ENCODE measurements at regions not wholly inside any gene's neighbourhood (a gene's known extent, or its start where the extent isn't known, plus 50 kb on each side); places are given as distances from the start of the nearest gene placed in this dataset.

DNA sequence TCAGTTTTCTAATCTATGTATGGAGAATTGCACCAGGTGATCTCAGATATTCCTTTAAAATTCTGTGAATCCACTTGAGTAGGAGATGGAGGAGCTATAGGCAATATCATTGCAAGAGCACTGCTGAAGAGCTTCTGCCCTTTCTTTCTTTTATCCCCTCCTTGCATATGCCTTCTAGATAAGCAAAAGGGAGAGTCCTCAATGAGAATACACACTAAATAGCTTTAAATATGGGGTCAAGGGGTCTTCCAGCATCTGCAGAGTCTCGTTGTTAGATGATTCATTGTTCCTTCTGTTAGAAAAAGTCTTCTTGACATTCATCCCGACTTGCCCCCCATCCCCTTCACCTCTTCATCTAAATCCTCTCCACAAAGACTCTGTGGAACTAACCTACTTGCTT lies 156.1 kb downstream of the PIK3R1 start:
- ATAC-seq (ENCODE audit: low FRiP score): no peak
- TF ChIP-seq, protein P1, sequence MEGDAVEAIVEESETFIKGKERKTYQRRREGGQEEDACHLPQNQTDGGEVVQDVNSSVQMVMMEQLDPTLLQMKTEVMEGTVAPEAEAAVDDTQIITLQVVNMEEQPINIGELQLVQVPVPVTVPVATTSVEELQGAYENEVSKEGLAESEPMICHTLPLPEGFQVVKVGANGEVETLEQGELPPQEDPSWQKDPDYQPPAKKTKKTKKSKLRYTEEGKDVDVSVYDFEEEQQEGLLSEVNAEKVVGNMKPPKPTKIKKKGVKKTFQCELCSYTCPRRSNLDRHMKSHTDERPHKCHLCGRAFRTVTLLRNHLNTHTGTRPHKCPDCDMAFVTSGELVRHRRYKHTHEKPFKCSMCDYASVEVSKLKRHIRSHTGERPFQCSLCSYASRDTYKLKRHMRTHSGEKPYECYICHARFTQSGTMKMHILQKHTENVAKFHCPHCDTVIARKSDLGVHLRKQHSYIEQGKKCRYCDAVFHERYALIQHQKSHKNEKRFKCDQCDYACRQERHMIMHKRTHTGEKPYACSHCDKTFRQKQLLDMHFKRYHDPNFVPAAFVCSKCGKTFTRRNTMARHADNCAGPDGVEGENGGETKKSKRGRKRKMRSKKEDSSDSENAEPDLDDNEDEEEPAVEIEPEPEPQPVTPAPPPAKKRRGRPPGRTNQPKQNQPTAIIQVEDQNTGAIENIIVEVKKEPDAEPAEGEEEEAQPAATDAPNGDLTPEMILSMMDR (IDR thresholded peaks at IDR 0.05): no peak
- DNase-seq (ENCODE audit: low spot score): no peak

DNA sequence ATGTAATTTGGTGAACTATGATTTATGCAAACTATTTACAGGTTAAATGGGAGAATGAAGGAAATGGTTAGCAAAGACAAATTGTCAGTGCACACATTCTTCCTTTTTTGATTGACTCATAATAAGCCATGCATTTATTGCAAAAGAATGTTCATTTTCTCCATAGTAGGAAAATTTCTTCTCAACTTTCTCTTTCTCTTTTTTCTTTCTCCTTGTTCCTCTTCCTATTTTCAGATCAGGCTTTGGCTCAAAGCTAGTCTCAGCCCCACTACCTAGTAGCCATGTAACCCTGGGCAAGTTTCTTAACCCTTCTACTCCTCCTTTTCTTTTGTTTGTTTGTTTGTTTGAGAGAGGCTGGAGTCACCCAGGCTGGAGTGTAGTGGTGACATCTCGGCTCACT lies 156.6 kb downstream of the PIK3R1 start:
- no peak for DNase-seq (ENCODE audit: low spot score)
- ATAC-seq (ENCODE audit: low FRiP score): no peak
- TF ChIP-seq, protein P1 (IDR thresholded peaks at IDR 0.05): no peak

DNA sequence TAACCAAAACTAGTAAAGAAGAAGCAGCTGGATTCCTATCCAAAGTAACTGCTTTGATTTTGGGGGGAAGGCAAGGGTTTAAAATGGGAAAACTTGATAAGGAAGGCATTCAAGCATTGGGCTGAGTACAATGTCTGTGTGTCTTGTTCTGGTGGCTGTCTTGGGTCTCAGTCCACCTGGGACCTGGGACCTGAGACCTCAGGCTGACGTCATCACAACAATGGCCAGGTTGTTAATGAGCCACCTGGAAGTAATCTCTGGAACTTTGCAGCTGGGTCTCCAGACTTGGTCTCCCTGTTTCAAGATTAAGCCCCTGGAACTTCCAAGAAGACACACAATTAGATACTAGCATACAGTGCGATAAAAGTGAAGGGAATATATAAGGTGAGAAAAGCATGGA lies 157.5 kb downstream of the PIK3R1 start:
- TF ChIP-seq, protein P1 (IDR thresholded peaks at IDR 0.05): no peak
- ATAC-seq (ENCODE audit: low FRiP score): no peak
- no peak for DNase-seq (ENCODE audit: low spot score)

DNA sequence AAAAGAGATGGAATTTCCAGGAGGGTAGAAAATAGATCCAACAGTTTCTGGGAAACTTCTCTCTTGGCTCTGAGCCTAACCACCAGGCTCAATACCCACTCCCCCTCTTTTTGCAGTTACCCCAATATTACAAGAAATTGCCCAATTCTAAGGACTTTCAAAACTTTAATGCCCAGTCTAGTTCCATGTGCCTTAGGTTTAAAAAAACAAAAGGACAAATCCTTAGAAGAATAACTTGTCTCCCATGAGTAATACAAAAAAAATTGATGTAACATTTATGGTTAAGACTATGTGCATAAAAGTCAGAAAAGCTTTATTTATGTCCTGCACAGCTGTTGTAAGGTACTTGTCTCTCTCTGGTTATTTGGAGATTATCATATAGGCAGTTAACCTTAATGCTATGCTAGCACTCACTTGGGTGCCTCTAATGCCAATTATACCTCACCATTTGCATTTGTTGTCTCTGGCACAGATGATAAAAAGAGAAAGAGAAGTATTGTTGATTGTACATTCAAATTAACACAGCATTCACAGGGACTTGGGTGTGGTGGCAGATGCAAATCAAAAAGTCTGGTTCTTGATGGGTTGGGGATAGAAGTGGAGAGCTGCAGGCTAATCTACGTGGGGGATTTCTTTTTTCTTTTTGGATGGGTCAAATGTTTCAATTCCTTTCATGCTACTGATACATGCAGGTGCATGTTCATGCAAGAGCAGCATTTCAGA lies 159.4 kb downstream of the PIK3R1 start:
- DNase-seq (ENCODE audit: low spot score) (no peak), ATAC-seq (ENCODE audit: low FRiP score) (peak; percentile 52)
- TF ChIP-seq, protein P1 (IDR thresholded peaks at IDR 0.05): no peak

DNA sequence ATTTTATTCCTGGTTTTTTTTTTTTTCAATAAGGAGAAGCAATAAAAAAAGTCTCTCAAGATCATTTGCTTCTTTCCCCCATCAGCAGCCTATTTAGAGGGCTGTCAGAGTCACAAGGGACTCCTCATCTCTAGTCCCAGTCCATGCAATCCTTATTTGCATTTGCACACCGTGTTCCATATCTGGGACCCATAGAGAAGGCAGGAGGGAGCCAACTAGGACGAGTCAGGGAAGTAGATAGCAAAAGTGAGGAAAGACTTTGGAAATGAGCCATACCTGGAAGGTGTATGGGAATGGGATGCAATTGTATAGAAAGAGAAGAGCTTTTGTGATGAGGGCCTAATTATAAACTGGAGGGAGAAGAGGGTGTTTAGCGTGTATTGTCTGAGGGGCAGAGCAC lies 160.0 kb downstream of the PIK3R1 start:
- TF ChIP-seq, protein P1 (IDR thresholded peaks at IDR 0.05): no peak
- DNase-seq (ENCODE audit: low spot score) (no peak), ATAC-seq (ENCODE audit: low FRiP score) (no peak)

DNA sequence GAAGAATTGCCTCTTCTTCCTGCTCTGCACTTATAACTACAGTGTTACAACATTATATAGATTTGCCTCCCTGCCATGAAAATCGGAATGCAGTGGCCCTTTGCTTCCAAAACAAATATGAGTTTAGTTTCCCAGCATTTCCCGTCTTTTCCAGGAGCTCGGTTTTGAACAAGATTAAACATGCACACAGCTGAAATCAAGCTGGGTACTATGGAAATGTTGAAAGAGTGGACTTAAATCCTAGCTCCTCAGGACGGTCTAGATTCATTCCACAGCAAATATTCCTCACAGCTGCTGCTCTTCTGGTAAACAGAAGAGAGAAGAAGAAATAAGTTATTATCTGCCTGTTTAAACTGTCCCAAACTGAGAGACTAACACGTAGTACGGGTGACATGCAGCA lies 161.4 kb downstream of the PIK3R1 start:
- TF ChIP-seq, protein P1 (IDR thresholded peaks at IDR 0.05): no peak
- ATAC-seq (ENCODE audit: low FRiP score) (no peak), DNase-seq (ENCODE audit: low spot score) (no peak)

DNA sequence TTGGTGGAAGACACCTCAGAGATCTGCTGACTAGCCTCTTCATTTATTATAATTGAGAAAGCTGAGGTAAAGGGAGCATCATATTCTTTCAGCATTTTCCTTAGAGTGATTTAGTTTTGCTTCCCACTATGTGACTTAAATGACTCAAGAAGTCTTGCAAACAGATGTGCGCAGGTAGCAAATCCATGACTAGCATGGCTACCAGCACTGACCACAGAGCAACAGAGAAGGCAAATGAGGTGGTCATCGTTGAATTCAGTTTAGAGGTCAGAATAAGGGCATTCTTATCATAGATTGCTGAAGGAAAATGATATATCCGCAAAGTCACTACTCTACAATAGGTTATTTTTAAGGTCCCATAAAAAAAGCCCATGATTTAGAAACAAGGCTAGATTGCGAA lies 162.2 kb downstream of the PIK3R1 start:
- TF ChIP-seq, protein P1 (IDR thresholded peaks at IDR 0.05): no peak
- ATAC-seq (ENCODE audit: low FRiP score) (no peak), DNase-seq (ENCODE audit: low spot score) (no peak)

Measured in omental fat pad (tissue), 3 donors.